Skeletal muscle tissue (tissue), 3 donors: ENCODE measurements at regions not wholly inside any gene's neighbourhood (a gene's known extent, or its start where the extent isn't known, plus 50 kb on each side); places are given as distances from the start of the nearest gene placed in this dataset.

ENCODE experiments used
- H3K27ac ChIP-seq: one replicate; pipeline ENCODE4 v1.7.0; 2013; ENCODE audit warnings: mild to moderate bottlenecking, low read depth, low read length, inconsistent platforms
- H3K27me3 ChIP-seq, 3 donors: one replicate each; pipeline ENCODE4 v1.7.0; 2013; ENCODE audit warnings: low read length in 3 of 3; ENCODE audit not compliant: control insufficient read depth in 3 of 3, insufficient read depth in 3 of 3
- H3K36me3 ChIP-seq, 3 donors: one replicate each; pipeline ENCODE4 v1.7.0; 2013; ENCODE audit warnings: low read length in 3 of 3; ENCODE audit not compliant: control insufficient read depth in 3 of 3, insufficient read depth in 3 of 3
- H3K4me1 ChIP-seq, 3 donors: one replicate each; pipeline ENCODE4 v1.7.0; 2013; ENCODE audit warnings: low read length in 3 of 3, mild to moderate bottlenecking in 3 of 3; ENCODE audit not compliant: control insufficient read depth in 3 of 3, insufficient read depth in 3 of 3
- H3K4me3 ChIP-seq, 3 donors: one replicate each; pipeline ENCODE4 v1.7.0; 2013; ENCODE audit warnings: low read length in 3 of 3
- H3K9ac ChIP-seq, 3 donors: one replicate each; pipeline ENCODE4 v1.7.0; 2013; ENCODE audit warnings: low read length in 3 of 3, mild to moderate bottlenecking in 3 of 3, moderate library complexity in 2 of 3, low read depth in 1 of 3
- H3K9me3 ChIP-seq, 3 donors: one replicate each; pipeline ENCODE4 v1.7.0; 2013; ENCODE audit warnings: low read length in 3 of 3; ENCODE audit not compliant: control insufficient read depth in 3 of 3
- donor health status: Osteomylitis.

GRCh38 chr10:44314802-44315460, 70.0 kb downstream of the CXCL12 start:
- Histone ChIP-seq H3K27me3 (no peaks in the 10 kb centered on the region), H3K9ac (no peak overlapping the region), H3K36me3 (no peaks in the 10 kb centered on the region), H3K27ac (no peak overlapping the region), H3K4me3 (no peak overlapping the region), H3K4me1 (peaks cover 10 to 14% (median 12%) of the 10 kb centered on the region in 3 donors), H3K9me3 (no peaks in the 10 kb centered on the region)

- Histone ChIP-seq H3K27ac (no peak overlapping the region), H3K9me3 (no peaks in the 10 kb centered on the region), H3K4me3 (no peak overlapping the region), H3K27me3 (no peaks in the 10 kb centered on the region), H3K4me1 (peaks cover 9 to 14% (median 12%) of the 10 kb centered on the region in 3 donors), H3K36me3 (no peaks in the 10 kb centered on the region), H3K9ac (no peak overlapping the region)
Measured at GRCh38 chr10:44313761-44314165, 71.1 kb downstream of the CXCL12 start.

- Histone ChIP-seq H3K36me3 (no peaks in the 10 kb centered on the region), H3K9me3 (no peaks in the 10 kb centered on the region), H3K9ac (no peak overlapping the region), H3K4me1 (peaks cover 8 to 14% (median 12%) of the 10 kb centered on the region in 3 donors), H3K27ac (no peak overlapping the region), H3K4me3 (no peak overlapping the region), H3K27me3 (no peaks in the 10 kb centered on the region)
Measured at GRCh38 chr10:44312401-44312800, 72.5 kb downstream of the CXCL12 start.

- H3K9me3 ChIP-seq = no peaks in the 10 kb centered on the region
- H3K27me3 ChIP-seq = no peaks in the 10 kb centered on the region
- H3K36me3 ChIP-seq = no peaks in the 10 kb centered on the region
- H3K27ac ChIP-seq = no peak overlapping the region
- peak overlapping the region; percentile 47 to 71 (median 56) for H3K4me3 ChIP-seq
- H3K9ac ChIP-seq = peak overlapping the region in 2 of 3 donors; percentile 54 to 81
- peaks cover 8 to 16% (median 16%) of the 10 kb centered on the region in 3 donors for H3K4me1 ChIP-seq
Measured at GRCh38 chr10:44311563-44312051, 73.3 kb downstream of the CXCL12 start.

GRCh38 chr10:44310762-44311562, 73.9 kb downstream of the CXCL12 start:
- Histone ChIP-seq H3K4me3 (peak overlapping the region; percentile 47 to 71 (median 56)), H3K9ac (peak overlapping the region; percentile 55 to 81 (median 57)), H3K9me3 (no peaks in the 10 kb centered on the region), H3K27me3 (no peaks in the 10 kb centered on the region), H3K4me1 (peaks cover 14 to 22% (median 22%) of the 10 kb centered on the region in 3 donors), H3K27ac (no peak overlapping the region), H3K36me3 (no peaks in the 10 kb centered on the region)

- H3K4me3 ChIP-seq = peak overlapping the region in 2 of 3 donors; percentile 47 to 71
- peak overlapping the region in 1 of 3 donors; percentile 81 for H3K9ac ChIP-seq
- no peaks in the 10 kb centered on the region for H3K36me3 ChIP-seq
- no peaks in the 10 kb centered on the region for H3K9me3 ChIP-seq
- H3K4me1 ChIP-seq = peaks cover 16 to 24% (median 24%) of the 10 kb centered on the region in 3 donors
- H3K27ac ChIP-seq = no peak overlapping the region
- H3K27me3 ChIP-seq = no peaks in the 10 kb centered on the region
Measured at GRCh38 chr10:44309939-44310761, 74.7 kb downstream of the CXCL12 start.

GRCh38 chr10:44309361-44309760, 75.5 kb downstream of the CXCL12 start:
- H3K27me3 ChIP-seq = no peaks in the 10 kb centered on the region
- H3K36me3 ChIP-seq = no peaks in the 10 kb centered on the region
- peaks cover 16 to 24% (median 24%) of the 10 kb centered on the region in 3 donors for H3K4me1 ChIP-seq
- H3K9ac ChIP-seq = no peak overlapping the region
- no peaks in the 10 kb centered on the region for H3K9me3 ChIP-seq
- H3K4me3 ChIP-seq = no peak overlapping the region
- H3K27ac ChIP-seq = no peak overlapping the region

- H3K9ac ChIP-seq = no peak overlapping the region
- no peak overlapping the region for H3K27ac ChIP-seq
- H3K36me3 ChIP-seq = no peaks in the 10 kb centered on the region
- no peaks in the 10 kb centered on the region for H3K9me3 ChIP-seq
- H3K27me3 ChIP-seq = no peaks in the 10 kb centered on the region
- H3K4me3 ChIP-seq = no peak overlapping the region
- peaks cover 16 to 24% (median 22%) of the 10 kb centered on the region in 3 donors for H3K4me1 ChIP-seq
Measured at GRCh38 chr10:44308935-44309334, 76.0 kb downstream of the CXCL12 start.

GRCh38 chr10:44307691-44308090, 77.2 kb downstream of the CXCL12 start:
- Histone ChIP-seq H3K27ac (no peak overlapping the region), H3K36me3 (no peaks in the 10 kb centered on the region), H3K9ac (no peak overlapping the region), H3K4me1 (peaks cover 16 to 24% (median 22%) of the 10 kb centered on the region in 3 donors), H3K27me3 (no peaks in the 10 kb centered on the region), H3K9me3 (no peaks in the 10 kb centered on the region), H3K4me3 (no peak overlapping the region)
